NCI-H187 treated with DMSO at 0.1 percent for 48 hours (cell line): ENCODE measurements at regions not wholly inside any gene's neighbourhood (a gene's known extent, or its start where the extent isn't known, plus 50 kb on each side); places are given as distances from the start of the nearest gene placed in this dataset.
"Not testable (repeated sequence)": the region's sequence is repeated elsewhere in the genome, so short reads cannot be mapped to it uniquely, and the experiment has no call there.

Experiments used
- DNase-seq: peaks from one replicate; lab custom pipeline; 2025; lab: John Stamatoyannopoulos, UW

DNA sequence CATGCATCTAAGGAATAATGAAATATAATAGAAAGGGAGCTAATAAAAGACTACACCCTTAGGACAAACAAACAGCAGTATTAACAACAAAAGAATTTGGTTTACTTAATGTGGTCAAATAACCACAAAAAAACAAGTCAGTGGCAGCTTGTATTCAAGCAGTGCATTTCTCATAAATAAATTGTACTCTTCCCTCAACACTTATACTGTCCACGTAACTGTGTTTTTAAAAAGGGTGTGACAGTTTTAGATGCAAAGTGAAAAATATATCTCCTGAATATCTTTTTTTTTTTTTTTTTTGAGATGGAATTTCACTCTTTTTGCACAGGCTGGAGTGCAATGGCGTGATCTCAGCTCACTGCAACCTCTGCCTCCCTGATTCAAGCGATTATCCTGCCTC, 698.2 kb upstream of the CADM2 start:
- DNase-seq = no peak

GRCh38 chr3:84265768-84266167, 693.0 kb upstream of the CADM2 start:
- DNase-seq = no peak

GRCh38 chr3:84275532-84275931, 683.3 kb upstream of the CADM2 start:
- no peak for DNase-seq

- no peak for DNase-seq
Observed at GRCh38 chr3:84277562-84278224, 681.1 kb upstream of the CADM2 start.

- no peak for DNase-seq
Observed at GRCh38 chr3:84292128-84292527, 666.7 kb upstream of the CADM2 start.

- no peak for DNase-seq
Observed at GRCh38 chr3:84299329-84299728, 659.5 kb upstream of the CADM2 start.

GRCh38 chr3:84304214-84304613, 654.6 kb upstream of the CADM2 start:
- DNase-seq = no peak

DNA sequence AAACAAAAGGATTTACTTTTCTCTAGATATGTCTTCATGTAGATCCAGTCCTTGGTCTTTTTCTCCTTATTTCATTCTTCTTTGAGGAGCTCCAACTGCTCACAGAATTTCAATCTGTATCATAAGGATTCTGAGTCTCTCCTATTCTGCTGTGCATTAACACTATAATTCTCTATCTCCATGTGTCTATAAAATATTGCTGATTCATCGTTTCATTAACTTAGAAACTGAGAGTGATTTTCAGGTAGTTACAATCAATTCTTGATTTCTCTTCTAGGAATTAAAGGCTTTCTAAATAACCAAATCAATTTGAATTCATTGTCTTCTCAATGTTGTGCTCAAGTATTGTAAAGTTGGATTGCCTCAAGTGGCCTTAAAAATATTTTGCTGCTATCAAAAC, 651.5 kb upstream of the CADM2 start:
- no peak for DNase-seq

- DNase-seq = no peak
Observed at GRCh38 chr3:84308379-84308778, 650.4 kb upstream of the CADM2 start.

DNA sequence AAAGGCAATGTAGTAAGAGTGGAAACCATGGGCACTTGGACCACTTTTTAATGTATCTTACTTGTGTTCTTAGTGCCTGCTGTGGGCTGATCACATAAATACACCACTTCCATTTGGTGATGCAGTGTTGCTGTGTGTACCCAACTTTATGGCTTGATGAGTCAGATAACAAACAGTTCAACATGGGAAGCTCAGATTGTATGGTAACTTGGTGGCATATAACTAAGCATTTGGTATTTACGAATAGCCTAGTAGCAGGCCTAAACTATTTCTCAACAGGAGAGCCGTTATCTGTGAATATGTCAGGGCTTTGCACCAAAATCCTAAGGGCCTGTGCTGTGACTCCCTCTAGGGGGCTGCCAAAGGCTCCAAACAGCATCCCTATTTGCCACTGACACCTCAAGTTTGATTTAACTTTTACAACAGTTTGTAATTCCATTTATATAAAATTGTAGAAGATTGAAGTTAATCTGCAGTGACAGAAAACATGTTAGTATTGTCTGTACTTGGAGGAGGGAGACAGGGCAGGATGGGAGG, 640.4 kb upstream of the CADM2 start:
- no peak for DNase-seq

- not testable (repeated sequence) for DNase-seq
Observed at GRCh38 chr3:84365563-84366278, 593.1 kb upstream of the CADM2 start.
